ENCODE measurements at regions not wholly inside any gene's neighbourhood (a gene's known extent, or its start where the extent isn't known, plus 50 kb on each side); places are given as distances from the start of the nearest gene placed in this dataset.

DNA sequence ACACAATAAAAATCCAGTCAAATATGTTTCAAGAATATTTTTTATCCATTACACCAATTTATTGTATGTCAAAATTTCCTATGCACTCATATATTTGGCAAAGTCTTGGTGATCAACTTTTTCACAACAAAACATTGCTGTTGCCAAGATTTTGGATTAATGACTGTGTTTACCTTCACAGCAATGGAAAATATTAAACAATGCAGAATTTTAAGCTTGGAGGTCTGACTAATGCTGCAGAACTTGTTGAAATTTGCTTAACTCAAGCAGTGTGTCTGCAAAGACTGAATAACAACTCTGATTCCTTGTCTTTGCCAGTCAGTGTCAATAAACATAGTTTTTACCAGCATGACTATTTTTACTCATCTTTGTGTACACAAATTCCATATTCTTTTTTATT lies 336.4 kb downstream of the CCER1 start:
- TF ChIP-seq, protein P1, sequence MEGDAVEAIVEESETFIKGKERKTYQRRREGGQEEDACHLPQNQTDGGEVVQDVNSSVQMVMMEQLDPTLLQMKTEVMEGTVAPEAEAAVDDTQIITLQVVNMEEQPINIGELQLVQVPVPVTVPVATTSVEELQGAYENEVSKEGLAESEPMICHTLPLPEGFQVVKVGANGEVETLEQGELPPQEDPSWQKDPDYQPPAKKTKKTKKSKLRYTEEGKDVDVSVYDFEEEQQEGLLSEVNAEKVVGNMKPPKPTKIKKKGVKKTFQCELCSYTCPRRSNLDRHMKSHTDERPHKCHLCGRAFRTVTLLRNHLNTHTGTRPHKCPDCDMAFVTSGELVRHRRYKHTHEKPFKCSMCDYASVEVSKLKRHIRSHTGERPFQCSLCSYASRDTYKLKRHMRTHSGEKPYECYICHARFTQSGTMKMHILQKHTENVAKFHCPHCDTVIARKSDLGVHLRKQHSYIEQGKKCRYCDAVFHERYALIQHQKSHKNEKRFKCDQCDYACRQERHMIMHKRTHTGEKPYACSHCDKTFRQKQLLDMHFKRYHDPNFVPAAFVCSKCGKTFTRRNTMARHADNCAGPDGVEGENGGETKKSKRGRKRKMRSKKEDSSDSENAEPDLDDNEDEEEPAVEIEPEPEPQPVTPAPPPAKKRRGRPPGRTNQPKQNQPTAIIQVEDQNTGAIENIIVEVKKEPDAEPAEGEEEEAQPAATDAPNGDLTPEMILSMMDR (IDR thresholded peaks at IDR 0.05) = no peak
- no peak for TF ChIP-seq POLR2A (IDR thresholded peaks at IDR 0.05)

All from thyroid gland (tissue), 4 donors.